ENCODE measurements at regions not wholly inside any gene's neighbourhood (a gene's known extent, or its start where the extent isn't known, plus 50 kb on each side); places are given as distances from the start of the nearest gene placed in this dataset.

GRCh38 chr13:103243495-103243894, 177.3 kb upstream of the SLC10A2 start:
- Histone ChIP-seq H2AFZ (ENCODE audit: low read depth, low read length) (no peak overlapping the region), H4K20me1 (ENCODE audit: insufficient read depth, low read length) (no peaks in the 10 kb centered on the region), H3K9ac (ENCODE audit: low read length) (no peak overlapping the region), H3K4me2 (ENCODE audit: low read length) (no peak overlapping the region), H3K36me3 (replicated peaks; ENCODE audit: low read depth, low read length) (no peaks in the 10 kb centered on the region), H3K4me3 (ENCODE audit: low read length) (no peak overlapping the region), H3K79me2 (ENCODE audit: low read length) (no peaks in the 10 kb centered on the region), H3K27me3 (ENCODE audit: low read depth, low read length) (no peaks in the 10 kb centered on the region), H3K9me3 (ENCODE audit: insufficient read depth, low read length) (no peaks in the 10 kb centered on the region), H3K27ac (ENCODE audit: low read length) (no peak overlapping the region), H3K4me1 (ENCODE audit: low read length) (no peaks in the 10 kb centered on the region)
- TF ChIP-seq EZH2phosphoT487 (IDR thresholded peaks at IDR 0.05; ENCODE audit: low read depth) (no peak), CTCF (IDR thresholded peaks at IDR 0.05; ENCODE audit: low read depth, low read length) (no peak)

GRCh38 chr13:103238441-103238840, 172.2 kb upstream of the SLC10A2 start:
- no peaks in the 10 kb centered on the region for H3K36me3 ChIP-seq (replicated peaks; ENCODE audit: low read depth, low read length)
- H3K9me3 ChIP-seq (ENCODE audit: insufficient read depth, low read length) = no peaks in the 10 kb centered on the region
- no peak overlapping the region for H2AFZ ChIP-seq (ENCODE audit: low read depth, low read length)
- H3K27me3 ChIP-seq (ENCODE audit: low read depth, low read length) = no peaks in the 10 kb centered on the region
- H3K4me3 ChIP-seq (ENCODE audit: low read length) = no peak overlapping the region
- H4K20me1 ChIP-seq (ENCODE audit: insufficient read depth, low read length) = no peaks in the 10 kb centered on the region
- no peak overlapping the region for H3K4me2 ChIP-seq (ENCODE audit: low read length)
- H3K79me2 ChIP-seq (ENCODE audit: low read length) = no peaks in the 10 kb centered on the region
- H3K4me1 ChIP-seq (ENCODE audit: low read length) = no peaks in the 10 kb centered on the region
- no peak overlapping the region for H3K9ac ChIP-seq (ENCODE audit: low read length)
- TF ChIP-seq CTCF (IDR thresholded peaks at IDR 0.05; ENCODE audit: low read depth, low read length) (no peak), EZH2phosphoT487 (IDR thresholded peaks at IDR 0.05; ENCODE audit: low read depth) (no peak)
- no peak overlapping the region for H3K27ac ChIP-seq (ENCODE audit: low read length)

GRCh38 chr13:103236213-103236612, 170.0 kb upstream of the SLC10A2 start:
- Histone ChIP-seq H4K20me1 (ENCODE audit: insufficient read depth, low read length) (no peaks in the 10 kb centered on the region), H3K4me1 (ENCODE audit: low read length) (no peaks in the 10 kb centered on the region), H2AFZ (ENCODE audit: low read depth, low read length) (no peak overlapping the region), H3K27me3 (ENCODE audit: low read depth, low read length) (no peaks in the 10 kb centered on the region), H3K4me3 (ENCODE audit: low read length) (no peak overlapping the region), H3K79me2 (ENCODE audit: low read length) (no peaks in the 10 kb centered on the region), H3K9ac (ENCODE audit: low read length) (no peak overlapping the region), H3K27ac (ENCODE audit: low read length) (no peak overlapping the region), H3K36me3 (replicated peaks; ENCODE audit: low read depth, low read length) (no peaks in the 10 kb centered on the region), H3K9me3 (ENCODE audit: insufficient read depth, low read length) (no peaks in the 10 kb centered on the region), H3K4me2 (ENCODE audit: low read length) (no peak overlapping the region)
- TF ChIP-seq EZH2phosphoT487 (IDR thresholded peaks at IDR 0.05; ENCODE audit: low read depth) = no peak
- TF ChIP-seq CTCF (IDR thresholded peaks at IDR 0.05; ENCODE audit: low read depth, low read length) = 0 out of 2 replicates have a peak, but pooled peaks have one; percentile 6

- Histone ChIP-seq H3K4me3 (ENCODE audit: low read length) (no peak overlapping the region), H4K20me1 (ENCODE audit: insufficient read depth, low read length) (no peaks in the 10 kb centered on the region), H3K27me3 (ENCODE audit: low read depth, low read length) (no peaks in the 10 kb centered on the region), H3K9me3 (ENCODE audit: insufficient read depth, low read length) (no peaks in the 10 kb centered on the region), H2AFZ (ENCODE audit: low read depth, low read length) (no peak overlapping the region), H3K4me1 (ENCODE audit: low read length) (no peaks in the 10 kb centered on the region), H3K9ac (ENCODE audit: low read length) (no peak overlapping the region), H3K79me2 (ENCODE audit: low read length) (no peaks in the 10 kb centered on the region), H3K36me3 (replicated peaks; ENCODE audit: low read depth, low read length) (no peaks in the 10 kb centered on the region), H3K4me2 (ENCODE audit: low read length) (no peak overlapping the region), H3K27ac (ENCODE audit: low read length) (no peak overlapping the region)
- TF ChIP-seq CTCF (IDR thresholded peaks at IDR 0.05; ENCODE audit: low read depth, low read length) (no peak), EZH2phosphoT487 (IDR thresholded peaks at IDR 0.05; ENCODE audit: low read depth) (no peak)
Measured at GRCh38 chr13:103229674-103230073, 163.5 kb upstream of the SLC10A2 start.

Measured in OCI-LY3 (cell line).